Sigmoid colon (tissue), 6 donors: ENCODE measurements at regions not wholly inside any gene's neighbourhood (a gene's known extent, or its start where the extent isn't known, plus 50 kb on each side); places are given as distances from the start of the nearest gene placed in this dataset.

Source experiments
- DNase-seq: peaks from one replicate; pipeline ENCODE4 v3.0.0-alpha.2; 2019
- H3K27ac ChIP-seq, 4 donors: fragments of 200-600 bp; sonication (generic); one replicate each; pipeline ENCODE4 v1.5.1; 2016 to 2019; ENCODE audit warnings: mild to moderate bottlenecking in 1 of 4
- H3K27me3 ChIP-seq, 3 donors: fragments of 200-600 bp; sonication (generic); one replicate each; pipeline ENCODE4 v1.5.1; 2019; ENCODE audit warnings: mild to moderate bottlenecking in 1 of 3
- H3K36me3 ChIP-seq, 4 donors: fragments of 200-600 bp; sonication (generic); one replicate each; pipeline ENCODE4 v1.5.1; 2016 to 2019
- H3K4me1 ChIP-seq, 4 donors: fragments of 200-600 bp; sonication (generic); one replicate each; pipeline ENCODE4 v1.5.1; 2017 to 2019
- H3K4me3 ChIP-seq, 4 donors: fragments of 200-600 bp; sonication (generic); one replicate each; pipeline ENCODE4 v1.5.1; 2017 to 2019; ENCODE audit warnings: mild to moderate bottlenecking in 2 of 4, moderate library complexity in 1 of 4
- H3K9me3 ChIP-seq, 4 donors: fragments of 200-600 bp in 3 of 4; sonication (generic) in 3 of 4; one replicate each; pipeline versions ENCODE4 v1.5.1 to v1.6.1; 2013 to 2019
- EP300 ChIP-seq, 4 donors: sonication (generic); formaldehyde crosslinking; IDR thresholded peaks; one replicate each; pipeline ENCODE4 v1.6.1; 2017; ENCODE audit warnings: antibody characterized with exemption in 4 of 4
- POLR2A ChIP-seq, 2 donors: fragments of 450-650 bp; IDR thresholded peaks; one replicate each; pipeline ENCODE4 v1.6.1; 2016; ENCODE audit warnings: antibody characterized with exemption in 2 of 2, mild to moderate bottlenecking in 2 of 2, moderate library complexity in 2 of 2
- POLR2AphosphoS5 ChIP-seq, 4 donors: sonication (generic); formaldehyde crosslinking; IDR thresholded peaks; one replicate each; pipeline ENCODE4 v1.6.1; 2017; ENCODE audit warnings: antibody characterized with exemption in 4 of 4
- WGBS, 2 donors: extraction: QIAGEN DNeasy Blood & Tissue Kit; methylation state at CpG; one replicate each; pipeline ENCODE4 v1.1.7; 2013; 5-methylcytosine and 5-hydroxymethylcytosine counted together
- intact Hi-C: fragments of 100-400 bp; cut with DNase I; formaldehyde crosslinking; loops from one replicate; pipeline ENCODE4 v1.15.1; 2023
- TF ChIP-seq, protein P1 (sequence below), 4 experiments: fragments of 450-650 bp in 3 of 4; fragments of 200-600 bp in 1 of 4; IDR thresholded peaks; one replicate each; pipeline ENCODE4 v1.5.1; 2016 to 2019; ENCODE audit warnings: antibody characterized with exemption in 4 of 4, mild to moderate bottlenecking in 3 of 4, moderate library complexity in 2 of 4
- donor health status: healthy with polysubstance abuse.
- donor health status: healthy.

DNA sequence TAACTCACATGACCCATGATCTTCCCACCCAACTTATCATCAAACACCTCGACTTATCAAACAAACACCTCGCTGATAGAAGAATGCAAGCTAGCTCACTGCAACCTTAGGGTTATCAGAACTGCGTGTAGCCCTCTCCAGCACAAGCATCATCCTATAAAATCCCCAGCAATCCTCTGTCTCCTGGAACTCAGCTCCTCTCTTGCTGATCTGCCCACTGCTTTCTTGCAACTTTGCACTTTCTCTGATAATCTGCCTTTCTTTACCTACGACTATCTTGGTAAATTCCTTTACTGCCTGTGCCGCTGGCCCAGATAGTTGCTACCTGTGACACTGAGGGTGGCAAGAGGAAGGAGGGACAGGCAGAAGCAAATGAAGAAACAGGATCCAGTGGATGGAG, 210.9 kb downstream of the ACTR3B start:
- Histone ChIP-seq H3K4me1 (no peaks in the 10 kb centered on the region), H3K4me3 (no peak overlapping the region), H3K36me3 (no peaks in the 10 kb centered on the region), H3K27me3 (no peaks in the 10 kb centered on the region), H3K9me3 (no peaks in the 10 kb centered on the region), H3K27ac (no peak overlapping the region)
- TF ChIP-seq, protein P1, sequence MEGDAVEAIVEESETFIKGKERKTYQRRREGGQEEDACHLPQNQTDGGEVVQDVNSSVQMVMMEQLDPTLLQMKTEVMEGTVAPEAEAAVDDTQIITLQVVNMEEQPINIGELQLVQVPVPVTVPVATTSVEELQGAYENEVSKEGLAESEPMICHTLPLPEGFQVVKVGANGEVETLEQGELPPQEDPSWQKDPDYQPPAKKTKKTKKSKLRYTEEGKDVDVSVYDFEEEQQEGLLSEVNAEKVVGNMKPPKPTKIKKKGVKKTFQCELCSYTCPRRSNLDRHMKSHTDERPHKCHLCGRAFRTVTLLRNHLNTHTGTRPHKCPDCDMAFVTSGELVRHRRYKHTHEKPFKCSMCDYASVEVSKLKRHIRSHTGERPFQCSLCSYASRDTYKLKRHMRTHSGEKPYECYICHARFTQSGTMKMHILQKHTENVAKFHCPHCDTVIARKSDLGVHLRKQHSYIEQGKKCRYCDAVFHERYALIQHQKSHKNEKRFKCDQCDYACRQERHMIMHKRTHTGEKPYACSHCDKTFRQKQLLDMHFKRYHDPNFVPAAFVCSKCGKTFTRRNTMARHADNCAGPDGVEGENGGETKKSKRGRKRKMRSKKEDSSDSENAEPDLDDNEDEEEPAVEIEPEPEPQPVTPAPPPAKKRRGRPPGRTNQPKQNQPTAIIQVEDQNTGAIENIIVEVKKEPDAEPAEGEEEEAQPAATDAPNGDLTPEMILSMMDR (IDR thresholded peaks at IDR 0.05) = no peak
- TF ChIP-seq EP300 (IDR thresholded peaks at IDR 0.05) = no peak
- TF ChIP-seq POLR2AphosphoS5 (IDR thresholded peaks at IDR 0.05) = no peak
- TF ChIP-seq POLR2A (IDR thresholded peaks at IDR 0.05) = no peak
- intact Hi-C loops = no loop called here
- 89% methylated on average over 5 of the region's 5 CpGs for WGBS, 2 donors
- DNase-seq = no peak

DNA sequence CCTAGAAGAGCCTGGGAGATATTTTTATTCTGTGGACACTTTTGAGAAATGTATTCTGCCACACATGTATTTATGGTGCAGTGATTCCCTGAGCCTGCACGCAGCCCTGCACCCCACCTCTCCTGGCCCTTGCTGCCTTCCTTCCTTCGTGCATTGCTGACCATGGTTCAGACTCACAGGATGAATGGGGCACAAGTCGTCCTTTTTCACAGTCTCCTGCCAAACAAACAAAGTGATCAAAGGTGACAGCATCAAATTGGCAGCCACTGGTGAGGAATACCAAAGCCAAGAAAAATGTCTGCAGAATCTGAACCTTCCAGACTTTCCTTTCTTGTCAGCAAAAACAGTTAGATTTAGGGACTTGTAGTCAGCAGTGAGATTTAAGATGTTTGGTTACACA, 215.0 kb downstream of the ACTR3B start:
- intact Hi-C loops = no loop called here

GRCh38 chr7:152975076-152975475, 215.5 kb downstream of the ACTR3B start:
- no peak for DNase-seq
- Histone ChIP-seq H3K9me3 (no peaks in the 10 kb centered on the region), H3K27me3 (no peaks in the 10 kb centered on the region), H3K36me3 (no peaks in the 10 kb centered on the region), H3K27ac (no peak overlapping the region), H3K4me3 (no peak overlapping the region), H3K4me1 (no peaks in the 10 kb centered on the region)
- 16 to 27% methylated on average over 2 of the region's 2 CpGs for WGBS, 2 donors
- intact Hi-C loops = no loop called here
- TF ChIP-seq, protein P1 (IDR thresholded peaks at IDR 0.05) = no peak
- TF ChIP-seq EP300 (IDR thresholded peaks at IDR 0.05) (no peak), POLR2A (IDR thresholded peaks at IDR 0.05) (no peak), POLR2AphosphoS5 (IDR thresholded peaks at IDR 0.05) (no peak)

More for the DNA sequence above, 215.0 kb downstream of the ACTR3B start:
- TF ChIP-seq POLR2AphosphoS5 (IDR thresholded peaks at IDR 0.05) = no peak
- TF ChIP-seq, protein P1 (IDR thresholded peaks at IDR 0.05) = no peak
- TF ChIP-seq POLR2A (IDR thresholded peaks at IDR 0.05) = no peak
- TF ChIP-seq EP300 (IDR thresholded peaks at IDR 0.05) = no peak
- Histone ChIP-seq H3K4me3 (no peak overlapping the region), H3K27ac (no peak overlapping the region), H3K4me1 (no peaks in the 10 kb centered on the region), H3K36me3 (no peaks in the 10 kb centered on the region), H3K27me3 (no peaks in the 10 kb centered on the region), H3K9me3 (no peaks in the 10 kb centered on the region)
- no peak for DNase-seq
- WGBS, 2 donors = 10 to 17% methylated on average over 3 of the region's 3 CpGs

DNA sequence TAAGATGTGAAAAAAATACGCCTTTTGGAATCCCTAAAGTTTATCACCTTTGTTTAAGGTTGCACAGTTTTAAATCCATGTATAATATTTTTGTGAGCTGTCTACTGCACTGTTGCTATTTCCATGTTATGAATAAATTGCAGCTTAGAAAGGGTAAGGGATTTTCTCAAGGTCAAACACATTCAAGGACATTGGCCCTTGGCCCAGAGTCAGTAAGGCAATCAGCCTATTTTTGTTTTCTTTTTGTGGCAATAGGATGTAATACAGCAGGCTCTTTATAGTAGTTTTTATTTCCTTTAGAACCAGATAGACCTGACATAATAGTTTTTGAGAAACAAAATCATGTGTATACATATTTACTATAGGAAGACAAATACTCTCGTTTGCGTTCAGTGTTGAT, 219.8 kb downstream of the ACTR3B start:
- WGBS, 2 donors = 52 to 72% methylated on average over 3 of the region's 3 CpGs
- intact Hi-C loops = no loop called here
- TF ChIP-seq EP300 (IDR thresholded peaks at IDR 0.05) (no peak), POLR2AphosphoS5 (IDR thresholded peaks at IDR 0.05) (no peak), POLR2A (IDR thresholded peaks at IDR 0.05) (no peak)
- TF ChIP-seq, protein P1 (IDR thresholded peaks at IDR 0.05) = no peak
- Histone ChIP-seq H3K4me1 (no peaks in the 10 kb centered on the region), H3K36me3 (no peaks in the 10 kb centered on the region), H3K4me3 (no peak overlapping the region), H3K9me3 (no peaks in the 10 kb centered on the region), H3K27me3 (peaks cover 0 to 4% (median 0%) of the 10 kb centered on the region in 3 donors), H3K27ac (no peak overlapping the region)
- DNase-seq = no peak

DNA sequence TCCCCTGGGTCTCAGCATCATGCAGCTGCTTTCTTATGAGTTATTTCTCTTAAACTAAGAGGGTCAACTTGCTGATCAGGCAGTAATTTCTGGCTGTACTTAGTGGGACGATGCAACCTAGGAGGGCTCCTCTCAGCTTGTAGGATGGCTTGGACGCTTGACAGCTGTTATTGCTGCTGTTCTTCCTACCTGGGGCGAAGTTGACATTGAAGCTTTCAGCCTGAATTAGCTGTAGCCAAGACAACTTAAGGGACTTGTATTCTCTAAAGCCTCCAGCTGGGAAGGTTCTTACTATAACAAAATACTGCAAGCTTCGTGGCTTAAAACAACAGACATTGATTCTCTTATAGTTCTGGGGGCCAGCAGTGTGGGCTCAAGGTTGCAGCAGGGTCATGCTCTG, 224.9 kb downstream of the ACTR3B start:
- WGBS, 2 donors = 51 to 56% methylated on average over 4 of the region's 4 CpGs
- H3K9me3 ChIP-seq = no peaks in the 10 kb centered on the region
- no peak for TF ChIP-seq POLR2A (IDR thresholded peaks at IDR 0.05)
- no peak for TF ChIP-seq EP300 (IDR thresholded peaks at IDR 0.05)
- TF ChIP-seq POLR2AphosphoS5 (IDR thresholded peaks at IDR 0.05) = no peak
- TF ChIP-seq, protein P1 (IDR thresholded peaks at IDR 0.05) = no peak
- H3K36me3 ChIP-seq = no peaks in the 10 kb centered on the region
- no peaks in the 10 kb centered on the region for H3K4me1 ChIP-seq
- intact Hi-C loops = no loop called here
- H3K27ac ChIP-seq = no peak overlapping the region
- no peak for DNase-seq
- peaks cover 0 to 4% (median 0%) of the 10 kb centered on the region in 3 donors for H3K27me3 ChIP-seq
- H3K4me3 ChIP-seq = no peak overlapping the region
